ENCODE measurements at regions not wholly inside any gene's neighbourhood (a gene's known extent, or its start where the extent isn't known, plus 50 kb on each side); places are given as distances from the start of the nearest gene placed in this dataset.
"Not testable (repeated sequence)": the region's sequence is repeated elsewhere in the genome, so short reads cannot be mapped to it uniquely, and the experiment has no call there.

DNA sequence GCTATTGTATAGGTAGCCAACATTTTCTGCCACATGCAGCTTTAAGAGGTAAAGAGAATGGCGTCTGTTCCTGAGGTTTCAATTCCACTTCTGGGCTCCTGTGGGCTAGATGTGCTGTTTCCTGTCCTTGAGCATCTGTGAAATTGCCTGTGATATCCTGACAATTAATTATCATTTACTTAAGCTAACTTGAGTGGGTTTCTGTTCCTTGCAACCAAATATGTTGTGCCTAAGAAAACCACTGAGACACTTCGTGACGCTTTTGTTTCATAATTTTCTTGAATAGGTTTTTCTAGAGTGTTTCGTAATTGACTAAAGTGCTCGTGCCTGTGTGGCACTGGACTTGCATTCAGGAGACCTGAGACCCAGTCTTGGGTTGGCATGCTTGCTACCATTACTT, 127.3 kb upstream of the POU3F1 start:
- no peak for DNase-seq (ENCODE audit: low read depth)

DNA sequence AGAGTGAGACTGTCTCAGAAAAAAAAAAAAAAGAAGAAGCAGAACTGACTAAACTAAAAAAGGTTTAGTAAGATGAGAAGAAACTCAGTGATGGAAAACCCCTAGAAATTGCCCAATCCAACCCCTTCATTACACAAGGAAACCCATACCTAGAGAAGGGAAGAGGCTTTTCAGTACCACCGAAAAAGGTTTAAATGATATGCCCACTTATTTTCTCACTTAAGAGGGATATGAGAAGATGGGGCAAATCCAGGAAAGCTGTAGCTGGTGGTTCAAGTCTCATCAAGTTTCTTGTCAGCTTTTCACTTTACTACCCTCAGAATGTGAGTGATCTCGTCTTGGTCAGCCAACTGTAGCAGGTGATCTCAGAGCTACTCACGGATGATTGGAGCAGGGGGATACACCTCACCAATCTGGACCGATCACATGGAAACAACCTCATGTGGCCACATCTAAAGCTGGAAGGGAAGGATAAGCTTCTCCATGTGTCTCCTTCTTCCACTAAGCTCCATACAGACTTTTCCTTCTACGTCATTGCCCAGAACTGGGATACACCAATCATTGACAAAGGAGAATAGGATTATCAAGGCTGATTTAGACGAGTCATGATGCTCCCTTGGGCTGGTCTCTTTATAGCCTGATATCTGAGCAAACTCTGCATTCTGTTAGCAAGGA, 126.7 kb upstream of the POU3F1 start:
- DNase-seq (ENCODE audit: low read depth), result no peak

- DNase-seq (ENCODE audit: low read depth), result no peak
Measured at GRCh38 chr1:38169121-38169520, 122.5 kb upstream of the POU3F1 start.

- no peak for DNase-seq (ENCODE audit: low read depth)
Measured at GRCh38 chr1:38168365-38168764, 121.8 kb upstream of the POU3F1 start.

DNA sequence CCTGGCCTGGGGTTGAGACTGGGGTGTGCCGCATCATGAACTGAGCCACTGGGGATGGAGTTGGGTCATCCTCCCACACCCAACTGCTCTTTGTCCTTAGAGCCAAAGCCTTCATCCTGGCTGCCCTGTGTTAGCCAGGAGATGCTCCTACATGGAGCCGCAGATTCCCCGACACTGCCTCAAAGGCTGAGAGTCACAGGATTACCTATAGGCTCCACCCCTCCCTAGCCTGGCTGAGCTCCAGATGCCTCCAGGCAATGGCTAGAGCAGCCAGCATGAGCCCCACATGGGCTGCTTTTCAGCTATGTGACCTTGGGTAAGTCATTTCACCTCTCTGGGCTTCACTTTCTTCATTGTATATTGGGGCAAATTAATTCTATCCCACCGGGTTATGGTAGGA, 119.9 kb upstream of the POU3F1 start:
- no peak for DNase-seq (ENCODE audit: low read depth)

DNA sequence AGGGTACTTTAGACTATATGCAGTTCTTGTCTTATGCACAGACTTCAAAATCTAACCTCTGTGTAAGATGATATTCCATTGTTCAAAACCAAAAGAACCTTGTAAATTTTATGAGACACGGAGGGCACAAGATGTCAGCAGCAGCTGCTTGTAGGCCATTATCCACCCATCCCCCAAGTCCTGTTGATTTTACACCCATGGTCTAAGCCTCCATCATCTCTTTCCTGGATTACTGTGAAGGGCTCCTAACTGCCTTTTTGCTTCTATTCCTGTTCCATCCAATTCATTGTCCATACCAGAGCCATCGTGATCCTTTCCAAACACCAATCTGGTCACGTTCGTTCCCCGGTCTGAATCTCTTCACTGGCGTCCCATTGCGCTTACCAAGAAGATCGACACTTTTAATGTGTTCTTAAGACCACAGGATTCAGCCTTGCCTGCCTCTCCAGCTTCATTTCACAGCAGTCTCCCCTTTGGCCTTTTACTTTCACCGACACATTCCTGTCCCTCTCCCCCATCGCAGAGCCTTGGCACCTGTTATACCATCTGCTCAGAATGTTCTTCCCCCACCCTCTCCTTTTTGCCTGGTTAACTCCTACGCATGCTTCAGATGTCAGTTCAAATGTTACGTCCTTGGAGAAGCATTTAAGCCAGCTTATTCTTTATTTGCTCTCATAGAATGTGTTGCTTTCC, 107.3 kb upstream of the POU3F1 start:
- DNase-seq (ENCODE audit: low read depth), result no peak

DNA sequence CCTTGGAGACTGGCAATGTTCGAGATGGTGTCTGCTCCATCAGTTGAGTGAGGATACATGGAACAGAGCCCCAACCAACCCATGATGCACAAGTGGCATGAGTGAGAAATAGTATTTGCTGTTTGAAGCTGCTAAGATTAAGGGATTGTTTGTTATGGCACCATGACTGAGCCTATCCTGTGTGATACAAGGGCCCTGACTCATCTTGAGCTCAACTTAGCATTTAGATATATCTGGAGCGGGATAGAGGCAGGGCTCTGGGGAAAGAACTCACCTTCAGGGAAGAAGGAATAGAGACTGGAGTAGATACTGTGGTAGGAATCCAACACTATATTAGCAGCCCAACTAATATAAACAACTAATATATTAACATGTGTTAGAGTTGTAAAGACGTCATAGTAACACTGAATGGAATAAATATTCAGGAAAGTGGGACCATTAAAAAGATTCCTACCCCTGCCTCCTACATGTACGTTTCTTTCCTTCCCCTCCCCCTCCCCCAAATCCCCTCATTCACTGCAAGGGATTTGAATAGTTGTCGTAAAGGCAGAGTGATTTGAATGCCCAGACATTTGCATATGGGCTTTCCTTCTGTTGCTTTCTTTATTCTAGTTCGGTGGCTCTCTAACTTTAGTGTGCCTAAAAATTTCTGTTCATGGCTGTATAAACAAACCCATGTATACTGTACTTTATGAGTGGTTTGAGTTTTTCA, 106.6 kb upstream of the POU3F1 start:
- no peak for DNase-seq (ENCODE audit: low read depth)

DNA sequence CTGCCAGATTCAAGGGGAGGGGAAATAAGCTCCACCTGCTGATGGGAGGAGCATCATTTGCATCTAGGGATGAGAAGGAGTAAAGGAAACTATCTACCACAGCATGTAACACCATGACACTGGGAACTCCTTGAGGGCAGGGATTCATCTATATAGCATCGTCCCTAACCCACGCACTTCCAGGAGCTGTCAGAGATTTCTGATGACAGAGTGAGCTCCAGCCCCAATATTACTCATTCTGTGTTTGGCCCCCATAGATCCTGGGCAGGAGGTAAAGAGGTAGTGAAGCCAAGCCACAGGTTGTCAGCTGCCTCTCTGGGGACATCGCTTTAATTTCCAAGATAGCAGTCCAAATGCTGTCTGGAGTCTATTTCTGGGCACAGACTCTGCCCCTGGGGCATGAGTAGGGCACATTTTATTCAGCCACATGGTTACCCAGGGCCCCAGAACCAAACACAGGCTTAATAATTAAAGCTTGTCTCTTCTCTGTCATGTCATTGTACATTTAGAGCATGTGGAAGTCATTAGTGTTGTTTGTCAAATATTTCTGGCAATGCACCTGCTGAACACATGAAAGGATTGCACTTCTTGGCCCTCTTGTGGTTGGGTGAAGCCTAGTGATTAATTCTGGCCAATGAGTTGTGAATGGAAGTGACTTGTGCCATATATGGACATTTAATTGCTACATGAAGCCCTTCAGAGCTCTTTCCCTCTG, 105.9 kb upstream of the POU3F1 start:
- DNase-seq (ENCODE audit: low read depth), result peak; percentile 6

DNA sequence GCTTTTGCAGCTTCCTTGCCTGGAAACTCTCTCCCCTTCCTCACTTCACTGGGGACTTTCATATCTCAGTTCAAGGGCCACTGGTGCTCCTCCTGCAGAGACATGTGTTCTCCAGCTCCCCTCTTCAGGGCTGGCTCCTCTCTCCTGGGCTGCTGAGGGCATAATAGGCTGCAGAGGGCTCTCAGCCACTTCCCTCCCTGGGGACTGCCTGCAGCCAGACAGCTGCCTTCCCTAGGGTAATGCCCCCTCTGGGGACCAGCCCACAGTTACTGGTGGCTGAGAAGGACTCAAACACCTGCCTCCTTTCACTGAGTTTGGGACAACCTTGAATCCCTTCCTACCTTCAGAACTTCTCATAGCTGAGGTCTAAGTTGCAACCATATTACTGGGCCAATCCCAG, 104.8 kb upstream of the POU3F1 start:
- no peak for DNase-seq (ENCODE audit: low read depth)

GRCh38 chr1:38146079-38146478, 99.5 kb upstream of the POU3F1 start:
- DNase-seq (ENCODE audit: low read depth), result not testable (repeated sequence)

DNA sequence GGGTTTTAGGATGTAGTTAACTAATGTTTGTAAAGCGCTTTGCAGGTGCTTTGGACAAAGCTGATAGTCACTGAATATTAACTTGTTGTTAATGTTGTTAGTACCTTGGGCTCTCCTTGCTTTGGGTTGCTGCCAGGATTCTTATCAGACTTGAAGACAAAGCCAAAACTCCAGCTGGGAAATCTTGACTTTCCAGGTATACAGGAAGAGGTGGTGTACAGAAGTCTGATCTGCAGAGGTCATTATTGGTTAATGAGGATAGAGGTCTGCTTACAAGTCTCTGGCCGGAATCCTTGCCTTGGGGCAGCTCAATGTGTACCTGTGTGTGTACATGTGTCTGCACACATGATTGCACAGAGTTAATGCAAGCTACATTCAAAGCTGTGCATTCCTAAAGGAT, 96.0 kb upstream of the POU3F1 start:
- no peak for DNase-seq (ENCODE audit: low read depth)

DNA sequence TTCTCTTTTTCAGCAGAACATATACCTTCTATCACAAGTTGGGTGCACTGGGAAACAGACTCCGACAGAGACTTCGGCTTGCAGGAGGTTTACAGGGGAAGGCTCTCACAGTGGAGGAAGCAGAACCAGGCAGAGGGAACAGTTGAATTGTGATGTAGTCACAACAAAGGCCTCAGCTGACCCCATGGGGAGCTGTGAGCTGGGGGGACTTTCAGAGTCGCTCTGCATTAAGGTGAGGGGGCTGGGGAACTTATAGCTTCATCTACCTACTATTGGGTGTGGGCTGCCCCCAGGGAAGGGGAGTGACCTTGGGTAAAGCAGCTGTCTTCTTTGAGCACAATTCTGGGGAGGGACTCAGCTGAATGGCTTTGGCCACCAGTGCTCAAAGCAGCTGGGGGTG, 94.9 kb upstream of the POU3F1 start:
- no peak for DNase-seq (ENCODE audit: low read depth)

DNA sequence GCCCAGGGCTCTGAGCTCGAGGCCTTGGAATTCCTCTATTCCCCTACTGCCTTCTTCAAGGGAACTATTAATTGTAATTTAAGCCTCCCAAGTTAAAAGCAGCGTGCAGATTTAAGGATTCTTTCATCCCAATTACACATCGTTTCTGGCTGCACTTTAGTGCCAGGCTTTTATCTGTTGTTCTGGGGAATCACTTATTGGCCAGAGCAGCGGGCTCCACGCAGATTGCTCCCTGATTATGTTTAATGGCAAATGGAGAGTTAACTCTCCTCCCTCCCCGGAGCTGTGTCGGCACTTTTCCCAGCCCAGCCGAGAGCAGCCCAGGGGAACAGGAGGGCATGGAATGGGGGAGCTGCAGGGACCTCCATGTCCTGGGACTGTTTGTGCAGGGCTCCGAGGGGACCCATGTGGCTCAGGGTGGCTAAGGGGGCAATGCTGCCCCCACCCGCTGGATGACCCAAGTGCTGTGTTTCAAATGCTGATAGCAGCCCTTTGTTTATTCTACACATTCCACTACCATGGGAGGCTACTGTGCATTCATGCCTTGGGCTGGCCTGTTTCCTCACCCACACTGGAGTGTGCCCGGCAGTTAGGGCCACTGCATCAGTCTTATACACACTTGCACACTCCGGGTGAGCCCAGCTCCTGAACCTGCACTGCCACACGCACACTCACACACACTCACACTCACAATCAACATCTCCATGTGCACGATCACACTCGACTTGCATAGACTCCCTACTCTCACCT, 93.3 kb upstream of the POU3F1 start:
- DNase-seq (ENCODE audit: low read depth), result no peak

GRCh38 chr1:38138498-38139233, 92.1 kb upstream of the POU3F1 start:
- peak; percentile 95 for DNase-seq (ENCODE audit: low read depth)

DNA sequence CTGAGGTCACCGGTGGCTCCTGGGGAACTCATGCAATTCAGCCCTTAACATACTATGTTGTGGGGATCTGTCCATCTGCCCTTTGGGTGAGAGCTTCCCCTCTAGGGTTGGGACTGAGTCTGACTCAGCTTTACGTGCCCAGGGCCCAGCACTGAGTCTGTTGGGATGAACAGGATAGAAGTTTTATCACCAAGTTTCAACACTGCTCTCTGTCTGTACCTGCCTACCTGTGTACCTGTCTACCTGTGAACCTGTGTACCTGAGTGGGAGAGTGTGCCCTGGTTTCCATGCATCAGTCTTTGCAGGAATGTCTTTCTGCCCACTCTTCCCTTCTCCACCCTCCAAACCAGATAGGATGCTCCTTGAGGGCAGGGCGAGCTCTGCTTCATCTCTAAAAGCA, 90.6 kb upstream of the POU3F1 start:
- no peak for DNase-seq (ENCODE audit: low read depth)

- no peak for DNase-seq (ENCODE audit: low read depth)
Measured at GRCh38 chr1:38135625-38136414, 89.2 kb upstream of the POU3F1 start.

DNA sequence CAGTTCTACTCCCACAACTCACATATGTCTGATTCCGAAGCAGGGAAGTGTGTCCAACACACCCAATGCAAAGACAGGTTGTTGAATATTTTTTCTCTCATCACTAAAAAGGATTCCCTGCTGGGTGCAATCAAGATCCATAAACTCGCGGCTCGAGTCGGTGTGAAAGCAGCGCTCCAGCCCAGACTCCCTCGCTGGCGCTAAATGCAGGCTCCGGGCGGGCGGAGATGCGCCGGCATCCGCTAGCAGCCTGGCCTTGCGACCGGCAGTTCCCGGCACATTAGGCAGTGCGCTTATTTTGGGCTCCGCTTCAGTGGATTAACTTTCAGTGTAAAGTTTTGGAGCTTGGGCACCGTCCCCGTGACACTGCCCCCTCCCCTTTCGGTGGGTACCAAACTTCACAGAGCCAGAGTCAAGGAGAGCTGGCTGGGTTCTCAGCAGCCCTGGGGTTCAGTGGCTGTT, 87.7 kb upstream of the POU3F1 start:
- DNase-seq (ENCODE audit: low read depth), result no peak

GRCh38 chr1:38133756-38134155, 87.2 kb upstream of the POU3F1 start:
- DNase-seq (ENCODE audit: low read depth), result no peak

- DNase-seq (ENCODE audit: low read depth), result no peak
Measured at GRCh38 chr1:38133304-38133703, 86.7 kb upstream of the POU3F1 start.

- DNase-seq (ENCODE audit: low read depth), result no peak
Measured at GRCh38 chr1:38132681-38133080, 86.1 kb upstream of the POU3F1 start.

Measured in GM04504 (cell line).